OCI-LY7 (cell line): ENCODE measurements at regions not wholly inside any gene's neighbourhood (a gene's known extent, or its start where the extent isn't known, plus 50 kb on each side); places are given as distances from the start of the nearest gene placed in this dataset.

Source experiments
- BruUV-seq: library from RNA; stranded (reverse); fragments of 400-500 nt; replicated peaks from 2 replicates; lab custom pipeline; 2021; lab: Mats Ljungman, UMichigan
- CTCF ChIA-PET: fragments of 300-600 bp; sonication (Branson Sonifier 250); formaldehyde crosslinking; loops from one replicate; lab custom pipeline; 2022; ENCODE audit warnings: antibody characterized with exemption; ENCODE audit not compliant: unreplicated experiment; lab: Charles Lee
- POLR2A ChIA-PET: fragments of 300-600 bp; sonication (Branson Sonifier 250); formaldehyde crosslinking; loops from one replicate; lab custom pipeline; 2022; ENCODE audit warnings: antibody characterized with exemption; lab: Charles Lee
- DNase-seq: peaks from one replicate; pipeline ENCODE4 v3.0.0-alpha.2; 2015; ENCODE audit warnings: low spot score
- H2AFZ ChIP-seq: fragments of 200-600 bp; sonication (generic), shearing (Covaris generic); 2 replicates; pipeline ENCODE4 v1.6.1; 2014; ENCODE audit warnings: mild to moderate bottlenecking, antibody characterized with exemption, low read length, moderate library complexity
- H3K27ac ChIP-seq: fragments of 200-600 bp; sonication (generic); 2 replicates; pipeline ENCODE4 v1.5.1; 2014; ENCODE audit warnings: mixed run types, low read depth, mild to moderate bottlenecking, moderate library complexity, low read length, inconsistent platforms; ENCODE audit not compliant: poor library complexity, severe bottlenecking
- H3K36me3 ChIP-seq: fragments of 200-600 bp; sonication (generic); 2 replicates; pipeline ENCODE4 v1.6.1; 2014; ENCODE audit warnings: mild to moderate bottlenecking, antibody characterized with exemption, low read length, moderate library complexity, mixed read lengths; ENCODE audit not compliant: insufficient read depth
- H3K4me1 ChIP-seq: fragments of 200-600 bp; sonication (generic); 2 replicates; pipeline ENCODE4 v1.5.1; 2014; ENCODE audit warnings: mild to moderate bottlenecking, low read length; ENCODE audit not compliant: insufficient read depth, poor library complexity, severe bottlenecking
- H3K4me2 ChIP-seq: fragments of 200-600 bp; sonication (generic); 2 replicates; pipeline ENCODE4 v1.6.1; 2014; ENCODE audit warnings: mild to moderate bottlenecking, low read length
- H3K4me3 ChIP-seq: fragments of 200-600 bp; sonication (generic); 2 replicates; pipeline ENCODE4 v1.5.1; 2014; ENCODE audit warnings: mild to moderate bottlenecking, low read depth, low read length; ENCODE audit not compliant: poor library complexity, severe bottlenecking
- H3K79me2 ChIP-seq: fragments of 200-600 bp; sonication (generic); 2 replicates; pipeline ENCODE4 v1.6.1; 2016; ENCODE audit warnings: low read depth, mild to moderate bottlenecking, low read length, moderate library complexity, mixed read lengths; ENCODE audit not compliant: insufficient read depth
- H3K9me2 ChIP-seq: fragments of 200-600 bp; sonication (generic); 2 replicates; pipeline ENCODE4 v1.6.1; 2016; ENCODE audit warnings: mild to moderate bottlenecking, low read length, mixed read lengths; ENCODE audit not compliant: insufficient read depth
- H3K9me3 ChIP-seq: fragments of 200-600 bp; sonication (generic); 2 replicates; pipeline ENCODE4 v1.6.1; 2014; ENCODE audit warnings: mild to moderate bottlenecking, mixed run types, low read length, mixed read lengths
- H4K20me1 ChIP-seq: fragments of 200-600 bp; sonication (generic); 2 replicates; pipeline ENCODE4 v1.6.1; 2014; ENCODE audit warnings: mild to moderate bottlenecking, antibody characterized with exemption, low read length, moderate library complexity, mixed read lengths; ENCODE audit not compliant: insufficient read depth
- EZH2phosphoT487 ChIP-seq: fragments of 200-600 bp; sonication (generic); IDR thresholded peaks from 2 replicates; pipeline ENCODE4 v1.6.1; 2018; ENCODE audit warnings: low read depth, borderline replicate concordance, mild to moderate bottlenecking, mixed run types, antibody characterized with exemption, low read length, moderate library complexity, mixed read lengths
- intact Hi-C: fragments of 100-400 bp; cut with micrococcal nuclease; formaldehyde crosslinking; loops from one replicate; pipeline ENCODE4 v1.10.0; 2022; ENCODE audit not compliant: unreplicated experiment
- TF ChIP-seq, protein P1 (sequence below): fragments of 200-600 bp; sonication (generic); conservative IDR thresholded peaks from 2 replicates; pipeline ENCODE4 v1.5.1; 2014; ENCODE audit warnings: mild to moderate bottlenecking, antibody characterized with exemption, low read length, moderate library complexity, mixed read lengths

GRCh38 chr5:71973563-71973962, 133.7 kb upstream of the MAP1B start:
- H3K79me2 ChIP-seq = no peaks in the 10 kb centered on the region
- BruUV-seq = no TSS peak
- no peaks in the 10 kb centered on the region for H3K4me1 ChIP-seq
- no peaks in the 10 kb centered on the region for H3K36me3 ChIP-seq
- ChIA-PET CTCF (no interaction called here), POLR2A (interaction anchor here (0.7 kb wide), 1 partner anchor 53 kb away, joined by 3 read pairs; no protein-coding TSS in a partner anchor)
- DNase-seq = no peak
- no peak overlapping the region for H2AFZ ChIP-seq
- no peaks in the 10 kb centered on the region for H3K9me2 ChIP-seq
- TF ChIP-seq, protein P1, sequence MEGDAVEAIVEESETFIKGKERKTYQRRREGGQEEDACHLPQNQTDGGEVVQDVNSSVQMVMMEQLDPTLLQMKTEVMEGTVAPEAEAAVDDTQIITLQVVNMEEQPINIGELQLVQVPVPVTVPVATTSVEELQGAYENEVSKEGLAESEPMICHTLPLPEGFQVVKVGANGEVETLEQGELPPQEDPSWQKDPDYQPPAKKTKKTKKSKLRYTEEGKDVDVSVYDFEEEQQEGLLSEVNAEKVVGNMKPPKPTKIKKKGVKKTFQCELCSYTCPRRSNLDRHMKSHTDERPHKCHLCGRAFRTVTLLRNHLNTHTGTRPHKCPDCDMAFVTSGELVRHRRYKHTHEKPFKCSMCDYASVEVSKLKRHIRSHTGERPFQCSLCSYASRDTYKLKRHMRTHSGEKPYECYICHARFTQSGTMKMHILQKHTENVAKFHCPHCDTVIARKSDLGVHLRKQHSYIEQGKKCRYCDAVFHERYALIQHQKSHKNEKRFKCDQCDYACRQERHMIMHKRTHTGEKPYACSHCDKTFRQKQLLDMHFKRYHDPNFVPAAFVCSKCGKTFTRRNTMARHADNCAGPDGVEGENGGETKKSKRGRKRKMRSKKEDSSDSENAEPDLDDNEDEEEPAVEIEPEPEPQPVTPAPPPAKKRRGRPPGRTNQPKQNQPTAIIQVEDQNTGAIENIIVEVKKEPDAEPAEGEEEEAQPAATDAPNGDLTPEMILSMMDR = no peak
- no peak for TF ChIP-seq EZH2phosphoT487
- H3K9me3 ChIP-seq = no peaks in the 10 kb centered on the region
- no peak overlapping the region for H3K4me2 ChIP-seq
- no peak overlapping the region for H3K27ac ChIP-seq
- H3K4me3 ChIP-seq = no peak overlapping the region
- intact Hi-C loops = no loop called here
- no peaks in the 10 kb centered on the region for H4K20me1 ChIP-seq

- Histone ChIP-seq H2AFZ (no peak overlapping the region), H3K36me3 (no peaks in the 10 kb centered on the region), H4K20me1 (no peaks in the 10 kb centered on the region), H3K79me2 (no peaks in the 10 kb centered on the region), H3K4me1 (no peaks in the 10 kb centered on the region), H3K27ac (no peak overlapping the region), H3K4me2 (no peak overlapping the region), H3K9me3 (no peaks in the 10 kb centered on the region), H3K9me2 (no peaks in the 10 kb centered on the region), H3K4me3 (no peak overlapping the region)
- intact Hi-C loops = no loop called here
- no peak for DNase-seq
- CTCF ChIA-PET = no interaction called here
- POLR2A ChIA-PET = interaction anchor here (0.7 kb wide), 1 partner anchor 54 kb away, joined by 3 read pairs; no protein-coding TSS in a partner anchor
- TF ChIP-seq, protein P1 = no peak
- no peak for TF ChIP-seq EZH2phosphoT487
- no TSS peak for BruUV-seq
Measured at GRCh38 chr5:71974165-71974564, 133.1 kb upstream of the MAP1B start.

DNA sequence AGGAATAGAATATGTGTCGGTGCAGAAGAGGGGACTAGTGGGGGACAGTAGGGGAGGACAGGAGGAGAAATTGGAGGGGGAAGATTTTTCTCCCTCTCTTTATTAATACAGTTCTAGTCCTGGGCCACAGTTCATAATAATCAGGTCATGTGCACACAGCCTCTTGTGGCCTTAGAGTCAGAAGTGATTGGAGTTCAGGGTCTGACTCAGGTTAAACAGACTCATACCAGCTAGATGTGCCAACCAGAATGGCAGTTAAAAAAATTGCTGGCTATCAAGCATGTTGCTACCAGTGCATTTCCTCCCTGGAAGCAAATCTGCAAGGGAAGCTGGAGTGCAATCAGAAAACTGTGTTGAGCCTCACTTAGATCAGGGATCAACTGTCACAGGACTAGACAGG, 132.7 kb upstream of the MAP1B start:
- Histone ChIP-seq H3K4me1 (no peaks in the 10 kb centered on the region), H3K9me2 (no peaks in the 10 kb centered on the region), H3K79me2 (no peaks in the 10 kb centered on the region), H3K27ac (no peak overlapping the region), H3K4me3 (no peak overlapping the region), H3K36me3 (no peaks in the 10 kb centered on the region), H4K20me1 (no peaks in the 10 kb centered on the region), H3K4me2 (no peak overlapping the region), H3K9me3 (no peaks in the 10 kb centered on the region), H2AFZ (no peak overlapping the region)
- POLR2A ChIA-PET = no interaction called here
- no TSS peak for BruUV-seq
- intact Hi-C loops = no loop called here
- CTCF ChIA-PET = no interaction called here
- no peak for TF ChIP-seq EZH2phosphoT487
- TF ChIP-seq, protein P1 = no peak
- DNase-seq = no peak
